ENCODE measurements at regions not wholly inside any gene's neighbourhood (a gene's known extent, or its start where the extent isn't known, plus 50 kb on each side); places are given as distances from the start of the nearest gene placed in this dataset.
A peak's percentile ranks its signal among the peaks of the same experiment; 100 is the strongest.

GRCh38 chr18:5632041-5632440 is 88.2 kb upstream of the EPB41L3 start:
- DNase-seq: no peak

DNA sequence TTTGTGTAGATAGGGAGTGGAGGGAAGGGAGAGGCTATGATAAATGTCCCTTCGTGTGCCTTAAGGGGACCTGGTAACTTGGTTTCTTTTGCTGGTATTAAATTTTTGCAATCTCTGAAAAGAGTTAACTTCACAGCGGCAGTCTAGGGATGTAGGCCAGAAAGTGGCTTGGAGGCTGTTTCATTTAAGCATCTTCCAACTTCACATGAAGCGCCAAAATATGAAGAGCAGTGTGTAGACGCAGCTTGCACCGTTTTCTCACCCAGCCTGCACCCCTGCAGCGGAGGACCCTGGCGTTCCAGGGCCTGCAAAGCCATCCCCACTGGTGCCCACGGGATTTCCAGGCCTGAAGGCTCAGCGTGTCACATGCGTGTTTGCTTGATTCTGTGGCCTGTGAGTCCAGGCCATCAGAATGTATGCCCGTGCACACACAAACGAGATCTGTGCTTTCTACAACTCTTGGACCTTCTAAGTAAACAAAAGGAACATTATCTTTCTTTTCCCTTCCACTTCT is 87.2 kb upstream of the EPB41L3 start:
- DNase-seq: no peak

DNA sequence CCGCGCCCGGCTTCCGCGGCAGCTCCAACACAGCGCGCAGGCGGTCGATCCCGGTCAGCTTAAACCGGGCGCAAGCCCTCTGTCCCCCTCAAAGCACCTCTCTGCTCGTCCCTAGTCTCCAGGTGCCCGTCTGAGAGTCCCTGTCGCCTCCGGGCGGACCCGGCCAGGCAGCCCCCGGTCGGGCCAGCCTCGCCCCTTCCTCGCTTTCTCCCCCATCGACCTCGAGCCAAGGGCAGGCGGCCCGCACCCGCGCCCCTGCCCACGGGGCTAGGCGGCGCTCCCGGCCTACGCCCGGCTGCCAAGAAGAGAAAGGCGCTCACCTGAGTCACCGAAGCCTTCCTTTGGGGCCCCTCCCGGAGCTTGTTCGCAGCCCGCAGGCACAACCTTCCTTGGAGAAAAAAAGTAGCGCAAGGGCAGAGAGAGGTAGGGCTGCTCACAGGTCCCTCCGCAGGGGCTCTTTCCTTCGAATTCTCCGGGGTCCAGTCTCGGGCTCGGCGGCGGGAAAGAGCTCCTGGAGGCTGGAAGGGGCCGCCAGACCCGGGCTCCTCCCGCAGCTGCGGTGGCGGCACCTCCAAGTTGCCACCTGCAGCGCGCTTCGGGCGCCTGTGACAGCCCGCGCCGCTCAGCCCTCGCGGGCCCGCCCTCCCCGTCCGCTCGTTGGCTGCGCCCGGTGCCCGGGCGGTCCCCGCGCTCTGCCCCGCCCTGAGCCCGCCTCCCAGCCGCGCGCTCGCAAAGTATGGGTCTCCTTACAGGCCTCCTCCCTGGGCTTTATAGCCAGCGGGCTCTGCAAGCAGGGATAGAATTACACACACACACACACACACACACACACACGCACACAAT is 86.5 kb upstream of the EPB41L3 start:
- DNase-seq: peak; percentile 88

- no peak for DNase-seq
These were observed 84.9 kb upstream of the EPB41L3 start for GRCh38 chr18:5628512-5629255.

- peak; percentile 82 for DNase-seq
These were observed 84.1 kb upstream of the EPB41L3 start for GRCh38 chr18:5627776-5628511.

GRCh38 chr18:5626130-5626880 is 82.5 kb upstream of the EPB41L3 start:
- no peak for DNase-seq

DNA sequence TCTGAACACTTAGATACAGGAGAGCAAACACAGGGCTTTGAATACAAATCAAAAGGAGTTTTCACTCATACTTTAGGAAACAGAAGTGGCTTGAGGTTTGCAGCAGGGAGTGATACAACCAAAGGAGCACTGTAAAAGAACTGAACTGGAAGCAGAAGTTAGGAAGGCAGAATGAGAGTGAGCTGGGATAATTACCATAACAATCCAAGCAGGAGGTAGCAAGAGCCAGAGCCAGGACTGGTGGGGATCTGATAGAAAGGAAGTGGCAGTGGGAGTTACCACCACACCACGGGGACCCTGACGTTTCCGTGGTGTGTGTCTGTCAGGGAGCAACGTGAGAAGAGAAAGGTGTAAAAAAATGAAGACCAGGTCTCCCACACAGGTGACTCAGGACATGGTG is 81.3 kb upstream of the EPB41L3 start:
- no peak for DNase-seq

GRCh38 chr18:5622905-5623304 is 79.1 kb upstream of the EPB41L3 start:
- DNase-seq: no peak

DNA sequence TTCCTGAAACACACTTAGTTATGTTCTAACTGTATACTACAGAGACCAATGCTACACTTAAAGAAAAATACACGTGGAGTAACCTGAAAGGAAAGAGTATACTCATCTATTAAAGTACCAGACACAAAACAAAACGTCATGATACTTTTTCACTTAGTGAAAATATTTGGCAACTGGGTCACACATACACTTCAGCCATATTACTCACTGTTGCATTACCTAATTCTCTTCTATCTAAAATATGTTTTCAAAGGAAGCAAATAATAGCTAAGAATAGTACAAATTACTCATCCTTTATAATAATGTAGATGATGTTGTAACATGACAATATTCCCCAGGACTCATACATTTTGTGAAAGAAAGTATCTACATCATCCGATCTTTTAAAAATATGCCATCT is 76.5 kb upstream of the EPB41L3 start:
- DNase-seq: no peak

DNA sequence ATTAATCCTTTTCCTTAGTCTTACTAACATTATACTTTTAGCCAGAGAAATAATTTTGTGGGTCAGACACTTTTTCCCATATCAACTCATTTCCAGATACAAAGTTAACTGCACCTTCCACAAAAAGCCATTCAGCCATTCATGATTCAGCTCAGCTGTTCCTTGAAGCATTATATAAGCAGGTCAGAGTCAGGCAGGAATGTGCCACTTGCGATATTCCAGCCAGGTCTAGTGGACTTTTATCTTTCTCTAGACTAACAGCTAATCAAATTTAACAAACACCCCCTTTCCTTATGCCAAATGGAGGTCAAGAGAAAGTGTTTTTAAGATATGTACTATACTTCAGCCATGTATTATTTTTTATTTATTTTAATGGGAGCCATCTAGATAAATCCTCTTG is 75.6 kb upstream of the EPB41L3 start:
- no peak for DNase-seq

DNA sequence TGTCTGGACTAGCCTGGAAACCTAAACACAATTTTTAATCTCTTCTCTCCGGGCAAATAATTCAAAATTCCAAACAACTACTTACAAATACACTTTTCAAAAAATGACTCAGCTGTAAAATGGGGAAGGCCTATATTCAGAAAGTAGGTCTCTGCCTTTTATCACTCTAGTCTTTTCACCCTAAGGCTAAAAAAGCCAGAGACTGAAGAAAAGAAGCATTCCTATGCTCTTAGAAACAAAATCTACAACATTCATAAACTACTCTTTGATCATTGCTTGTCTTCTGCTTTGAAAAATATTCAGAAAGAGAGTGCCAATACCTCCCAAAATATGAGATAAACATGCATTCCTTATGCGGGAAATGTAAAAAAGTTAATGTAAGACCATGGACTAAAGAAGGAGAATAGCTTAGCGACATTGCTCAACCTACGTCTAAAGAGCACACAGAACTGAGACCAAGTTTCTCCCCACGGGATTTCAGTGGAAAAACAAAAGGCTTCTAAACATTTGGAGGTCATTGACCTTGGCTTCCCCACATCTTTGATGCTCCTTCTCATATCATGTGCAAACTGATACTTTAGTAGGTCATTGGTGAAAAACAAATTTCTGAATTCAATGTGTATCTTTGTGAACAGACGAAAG is 74.4 kb upstream of the EPB41L3 start:
- DNase-seq: no peak

DNA sequence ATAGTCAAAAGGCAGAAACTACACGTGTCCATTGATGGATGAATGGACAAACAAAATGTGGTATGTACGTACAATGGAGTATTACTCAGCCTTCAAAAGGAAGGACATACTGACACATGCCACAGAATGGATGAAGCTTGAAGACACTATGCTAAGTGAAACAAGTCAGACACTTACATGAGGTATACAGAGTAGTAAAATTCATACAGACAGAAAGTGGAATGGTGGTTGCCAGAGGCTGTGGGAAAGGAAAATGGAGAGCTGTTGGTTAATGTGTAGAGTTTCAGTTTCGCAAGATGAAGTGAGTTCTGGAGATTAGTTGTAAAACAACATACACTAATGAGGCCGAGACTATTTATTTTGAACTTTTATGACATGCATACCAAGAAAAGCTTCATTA is 67.4 kb upstream of the EPB41L3 start:
- DNase-seq: no peak

GRCh38 chr18:5608846-5609245 is 65.0 kb upstream of the EPB41L3 start:
- no peak for DNase-seq

GRCh38 chr18:5606951-5607350 is 63.2 kb upstream of the EPB41L3 start:
- no peak for DNase-seq

DNA sequence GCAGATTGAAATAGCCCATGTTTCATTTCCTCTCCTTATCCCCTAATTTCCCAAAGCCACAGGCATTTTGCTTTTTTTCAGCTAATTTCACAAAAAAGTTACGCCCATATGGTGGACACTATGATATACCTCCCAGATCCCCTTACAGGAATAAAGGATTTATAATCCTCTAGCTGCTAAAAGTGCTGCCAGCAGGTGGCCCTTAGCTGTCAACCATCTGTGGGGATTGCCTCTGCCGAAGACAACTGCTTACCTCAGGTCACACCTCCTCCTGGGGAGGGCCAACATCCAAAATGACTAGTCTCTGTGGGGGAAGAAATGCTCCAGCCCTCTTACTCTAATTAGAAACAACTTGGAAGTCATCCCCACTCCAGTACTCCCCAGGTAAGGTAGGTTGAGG is 61.0 kb upstream of the EPB41L3 start:
- no peak for DNase-seq

DNA sequence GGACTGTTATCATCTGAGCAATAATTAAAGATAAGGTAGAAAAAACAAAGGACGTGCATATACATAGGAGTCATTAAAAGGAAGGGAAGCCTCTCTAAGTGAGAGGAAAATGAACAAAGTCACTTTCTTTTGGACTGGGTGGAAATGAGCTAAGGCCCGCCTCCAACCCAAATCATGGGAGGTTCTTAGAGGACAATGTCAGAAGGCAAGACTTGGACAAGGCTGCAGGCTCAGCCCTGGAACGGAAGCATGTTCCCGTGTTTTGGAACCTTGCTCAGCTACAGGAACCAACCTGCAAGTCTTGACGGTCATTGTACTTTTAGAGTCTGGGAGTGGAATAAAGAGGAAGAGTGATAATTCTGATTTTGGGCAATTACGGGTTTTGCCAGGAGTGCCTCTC is 59.4 kb upstream of the EPB41L3 start:
- no peak for DNase-seq

DNA sequence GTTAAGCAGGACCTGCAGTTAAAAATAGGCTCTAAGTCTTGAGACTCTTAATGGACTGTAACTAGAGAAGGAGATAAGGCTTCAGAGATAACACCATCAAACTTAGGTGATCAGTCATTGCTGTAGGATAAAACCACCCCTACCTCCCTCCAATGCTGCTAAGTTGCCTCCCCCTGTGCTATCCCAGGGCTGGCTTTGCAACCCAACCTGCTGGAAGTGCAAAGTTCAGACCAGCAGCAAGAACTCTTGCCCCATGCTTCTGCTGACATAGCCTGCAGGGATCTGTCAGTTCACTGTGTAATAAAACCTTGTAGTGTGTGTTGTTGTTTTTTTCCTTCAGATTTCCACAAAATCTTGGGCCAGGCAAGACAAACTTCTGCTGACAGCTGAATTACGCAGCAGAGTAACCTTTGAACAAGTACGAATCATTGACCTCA is 57.4 kb upstream of the EPB41L3 start:
- no peak for DNase-seq

- no peak for DNase-seq
These were observed 56.7 kb upstream of the EPB41L3 start for GRCh38 chr18:5600378-5601071.

DNA sequence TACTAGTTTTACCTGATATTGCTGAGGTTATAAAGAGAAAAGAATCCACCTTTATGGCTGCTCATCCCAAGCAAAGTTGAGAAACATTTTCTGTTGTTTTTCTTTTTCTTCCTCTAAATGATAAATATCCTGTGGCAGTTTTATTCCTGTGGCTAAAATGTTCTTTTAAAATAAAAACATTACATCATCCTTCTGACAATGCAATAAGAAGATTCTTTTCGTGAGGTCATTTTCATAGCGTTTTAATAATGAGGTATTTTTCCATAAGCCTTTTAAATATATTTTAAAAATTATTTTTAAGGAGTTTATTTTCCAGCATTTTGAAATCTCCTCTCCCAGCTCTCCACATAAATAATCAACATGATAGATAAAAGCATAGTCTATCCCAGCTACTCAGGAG is 52.8 kb upstream of the EPB41L3 start:
- no peak for DNase-seq

Measured in retina (tissue), 1 donor.